Gastroesophageal sphincter (tissue), 3 donors: ENCODE measurements at regions not wholly inside any gene's neighbourhood (a gene's known extent, or its start where the extent isn't known, plus 50 kb on each side); places are given as distances from the start of the nearest gene placed in this dataset.

Experiments used
- CTCF ChIP-seq, 4 experiments: fragments of 200-600 bp in 2 of 4; fragments of 450-650 bp in 2 of 4; sonication (generic) in 1 of 4; IDR thresholded peaks; one replicate each; pipeline ENCODE4 v1.5.1; 2017 to 2019; ENCODE audit warnings: antibody characterized with exemption in 4 of 4, mild to moderate bottlenecking in 2 of 4, moderate library complexity in 2 of 4
- POLR2AphosphoS5 ChIP-seq: sonication (generic); formaldehyde crosslinking; IDR thresholded peaks from one replicate; pipeline ENCODE4 v1.6.1; 2017; ENCODE audit warnings: antibody characterized with exemption

DNA sequence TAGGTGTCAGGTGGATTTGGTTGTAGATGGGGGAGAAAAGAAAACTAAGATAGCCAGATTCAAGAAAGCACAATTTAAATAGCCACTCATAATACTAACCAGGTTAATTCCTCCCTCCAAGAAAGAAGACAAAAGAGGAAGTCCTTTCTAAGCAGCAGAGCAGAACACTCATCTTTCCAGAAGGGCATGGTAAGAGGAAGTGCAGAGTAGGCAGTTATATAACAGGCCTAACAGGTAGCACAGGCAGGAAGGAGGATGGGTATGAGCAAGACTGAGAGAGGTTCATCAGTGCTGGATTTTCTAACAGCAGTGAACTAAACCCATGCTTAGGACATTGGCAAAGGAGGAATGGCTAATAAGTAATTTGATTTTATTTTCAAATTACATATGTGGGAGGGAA, 517.5 kb downstream of the PLPP3 start:
- TF ChIP-seq CTCF (IDR thresholded peaks at IDR 0.05) (no peak), POLR2AphosphoS5 (no peak)
